GM23338 (cell line): ENCODE measurements at regions not wholly inside any gene's neighbourhood (a gene's known extent, or its start where the extent isn't known, plus 50 kb on each side); places are given as distances from the start of the nearest gene placed in this dataset.

Experiments
- EZH2 ChIP-seq: fragments of 200-600 bp; sonication (generic); IDR thresholded peaks from one replicate; pipeline ENCODE4 v1.8.0; 2017; ENCODE audit warnings: antibody characterized with exemption, mild to moderate bottlenecking, low read depth; ENCODE audit not compliant: unreplicated experiment
- JUNB ChIP-seq: IDR thresholded peaks from one replicate; pipeline ENCODE4 v1.6.1; 2016; ENCODE audit warnings: antibody characterized with exemption; ENCODE audit not compliant: unreplicated experiment
- TF ChIP-seq, protein P1 (sequence below), 2 experiments: fragments of 200-600 bp in 1 of 2; sonication (generic) in 1 of 2; conservative IDR thresholded peaks; 2 replicates each; pipeline versions ENCODE4 v1.5.1 to v1.6.1; 2016 to 2017; ENCODE audit warnings: antibody characterized with exemption in 2 of 2, low read depth in 2 of 2, mild to moderate bottlenecking in 2 of 2, moderate library complexity in 1 of 2

DNA sequence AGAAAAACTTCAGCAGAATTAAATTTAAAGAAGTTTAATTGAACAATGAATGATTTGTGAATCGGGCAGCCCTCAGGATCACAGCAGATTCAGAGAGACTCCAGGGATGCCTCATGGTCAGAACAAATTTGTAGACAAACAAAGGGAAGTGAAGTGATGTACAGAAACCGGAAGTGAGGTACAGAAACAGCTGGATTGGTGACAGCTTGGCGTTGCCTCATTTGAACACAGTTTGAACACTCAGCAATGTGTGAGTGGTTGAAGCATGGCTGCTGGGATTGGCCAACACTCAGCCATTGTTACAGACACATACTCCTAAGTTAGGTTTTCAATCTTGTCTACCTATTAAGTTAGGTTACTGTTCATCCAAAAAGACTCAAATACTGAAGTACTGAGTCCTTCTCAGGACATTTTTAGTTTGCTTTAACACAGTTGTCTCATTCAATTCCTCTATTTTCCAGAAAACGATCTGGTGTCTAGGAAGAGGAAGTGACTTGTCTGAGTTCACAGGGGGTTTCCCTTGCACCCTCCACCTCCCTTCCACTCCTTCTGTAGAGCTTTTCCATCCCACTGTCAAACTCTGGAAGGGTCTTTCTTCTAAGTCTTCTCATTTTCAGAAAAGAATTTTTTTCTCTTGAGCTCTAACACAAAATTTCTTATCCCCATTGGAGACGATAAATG is 137.9 kb downstream of the SLC4A3 start:
- TF ChIP-seq, protein P1, sequence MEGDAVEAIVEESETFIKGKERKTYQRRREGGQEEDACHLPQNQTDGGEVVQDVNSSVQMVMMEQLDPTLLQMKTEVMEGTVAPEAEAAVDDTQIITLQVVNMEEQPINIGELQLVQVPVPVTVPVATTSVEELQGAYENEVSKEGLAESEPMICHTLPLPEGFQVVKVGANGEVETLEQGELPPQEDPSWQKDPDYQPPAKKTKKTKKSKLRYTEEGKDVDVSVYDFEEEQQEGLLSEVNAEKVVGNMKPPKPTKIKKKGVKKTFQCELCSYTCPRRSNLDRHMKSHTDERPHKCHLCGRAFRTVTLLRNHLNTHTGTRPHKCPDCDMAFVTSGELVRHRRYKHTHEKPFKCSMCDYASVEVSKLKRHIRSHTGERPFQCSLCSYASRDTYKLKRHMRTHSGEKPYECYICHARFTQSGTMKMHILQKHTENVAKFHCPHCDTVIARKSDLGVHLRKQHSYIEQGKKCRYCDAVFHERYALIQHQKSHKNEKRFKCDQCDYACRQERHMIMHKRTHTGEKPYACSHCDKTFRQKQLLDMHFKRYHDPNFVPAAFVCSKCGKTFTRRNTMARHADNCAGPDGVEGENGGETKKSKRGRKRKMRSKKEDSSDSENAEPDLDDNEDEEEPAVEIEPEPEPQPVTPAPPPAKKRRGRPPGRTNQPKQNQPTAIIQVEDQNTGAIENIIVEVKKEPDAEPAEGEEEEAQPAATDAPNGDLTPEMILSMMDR (conservative IDR thresholded peaks at IDR 0.05; ENCODE audit: low read depth in 2 of 2): no peak
- no peak for TF ChIP-seq JUNB
- no peak for TF ChIP-seq EZH2
